ENCODE measurements at regions not wholly inside any gene's neighbourhood (a gene's known extent, or its start where the extent isn't known, plus 50 kb on each side); places are given as distances from the start of the nearest gene placed in this dataset.
"Not testable (repeated sequence)": the region's sequence is repeated elsewhere in the genome, so short reads cannot be mapped to it uniquely, and the experiment has no call there.

DNA sequence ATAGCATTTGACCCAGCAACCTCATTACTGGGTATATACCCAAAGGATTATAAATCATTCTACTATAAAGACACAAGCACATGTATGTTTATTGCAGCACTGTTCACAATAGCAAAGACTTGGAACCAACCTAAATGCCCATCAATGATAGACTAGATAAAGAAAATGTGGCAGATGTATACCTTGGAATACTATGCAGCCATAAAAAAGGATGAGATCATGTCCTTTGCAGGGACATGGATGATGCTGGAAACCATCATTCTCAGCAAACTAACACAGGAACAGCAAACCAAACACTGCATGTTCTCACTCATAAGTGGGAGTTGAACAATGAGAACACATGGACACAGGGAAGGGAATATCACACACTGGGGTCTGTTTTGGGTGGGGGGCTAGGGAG lies 140.5 kb upstream of the SP8 start:
- not testable (repeated sequence) for TF ChIP-seq POLR2A (IDR thresholded peaks at IDR 0.05)
- TF ChIP-seq, protein P1, sequence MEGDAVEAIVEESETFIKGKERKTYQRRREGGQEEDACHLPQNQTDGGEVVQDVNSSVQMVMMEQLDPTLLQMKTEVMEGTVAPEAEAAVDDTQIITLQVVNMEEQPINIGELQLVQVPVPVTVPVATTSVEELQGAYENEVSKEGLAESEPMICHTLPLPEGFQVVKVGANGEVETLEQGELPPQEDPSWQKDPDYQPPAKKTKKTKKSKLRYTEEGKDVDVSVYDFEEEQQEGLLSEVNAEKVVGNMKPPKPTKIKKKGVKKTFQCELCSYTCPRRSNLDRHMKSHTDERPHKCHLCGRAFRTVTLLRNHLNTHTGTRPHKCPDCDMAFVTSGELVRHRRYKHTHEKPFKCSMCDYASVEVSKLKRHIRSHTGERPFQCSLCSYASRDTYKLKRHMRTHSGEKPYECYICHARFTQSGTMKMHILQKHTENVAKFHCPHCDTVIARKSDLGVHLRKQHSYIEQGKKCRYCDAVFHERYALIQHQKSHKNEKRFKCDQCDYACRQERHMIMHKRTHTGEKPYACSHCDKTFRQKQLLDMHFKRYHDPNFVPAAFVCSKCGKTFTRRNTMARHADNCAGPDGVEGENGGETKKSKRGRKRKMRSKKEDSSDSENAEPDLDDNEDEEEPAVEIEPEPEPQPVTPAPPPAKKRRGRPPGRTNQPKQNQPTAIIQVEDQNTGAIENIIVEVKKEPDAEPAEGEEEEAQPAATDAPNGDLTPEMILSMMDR (IDR thresholded peaks at IDR 0.05), result not testable (repeated sequence)

Measured in lower leg skin (tissue), 3 donors.